GM12878 (cell line): ENCODE measurements at regions not wholly inside any gene's neighbourhood (a gene's known extent, or its start where the extent isn't known, plus 50 kb on each side); places are given as distances from the start of the nearest gene placed in this dataset.

Source experiments
- ATAC-seq: fragments of 200-7000 bp; cut with Tn5 transposase; 3 replicates; pipeline ENCODE4 v1.9.1; 2020; ENCODE audit warnings: mild to moderate bottlenecking, moderate library complexity
- BruUV-seq: library from RNA; stranded (reverse); fragments of 400-500 nt; replicated peaks from 2 replicates; lab custom pipeline; 2021; lab: Mats Ljungman, UMichigan
- CTCF ChIA-PET: fragments of 300-600 bp; sonication (Branson Sonifier 250); formaldehyde crosslinking; extraction: SDS; loops from one replicate; lab custom pipeline; 2021; ENCODE audit warnings: inconsistent platforms; lab: Yijun Ruan, JAX
- POLR2A ChIA-PET: fragments of 350-600 bp; formaldehyde crosslinking; extraction: SDS; loops from one replicate; lab custom pipeline; 2021; ENCODE audit warnings: inconsistent platforms; lab: Charles Lee
- RAD21 ChIA-PET: fragments of 300-600 bp; sonication (Branson Sonifier 250); formaldehyde crosslinking; loops from one replicate; lab custom pipeline; 2023; ENCODE audit warnings: antibody characterized with exemption; ENCODE audit not compliant: unreplicated experiment; lab: Charles Lee
- SMC1A ChIA-PET: fragments of 300-600 bp; sonication (Branson Sonifier 250); formaldehyde crosslinking; loops from one replicate; lab custom pipeline; 2023; ENCODE audit not compliant: unreplicated experiment, uncharacterized antibody; lab: Charles Lee
- DNase-seq: peaks from one replicate; pipeline ENCODE4 v3.0.0-alpha.2; 2011; ENCODE audit warnings: low read depth, low spot score
- FAIRE-seq: peaks from 3 replicates; lab custom pipeline; 2011; peaks lifted over from hg19 to GRCh38; lab: Jason Lieb, UNC
- H2AFZ ChIP-seq: 2 replicates; pipeline ENCODE4 v1.6.0; 2011; ENCODE audit warnings: low read depth, low read length, control low read depth; ENCODE audit not compliant: control insufficient read depth
- H3K27ac ChIP-seq: 2 replicates; pipeline ENCODE4 v1.5.1; 2011; ENCODE audit warnings: control low read depth; ENCODE audit not compliant: control insufficient read depth, insufficient read depth
- H3K27me3 ChIP-seq, 2 experiments: replicated peaks in 1 of 2; 2 replicates each; pipeline versions ENCODE4 v1.6.0 to v1.6.1; 2011; ENCODE audit warnings: low read length in 1 of 2; ENCODE audit not compliant: control insufficient read depth in 2 of 2, insufficient read depth in 2 of 2
- H3K36me3 ChIP-seq, 2 experiments: 2 replicates each; pipeline ENCODE4 v1.5.1; 2011; ENCODE audit warnings: low read length in 1 of 2; ENCODE audit not compliant: control insufficient read depth in 2 of 2, insufficient read depth in 2 of 2
- H3K4me1 ChIP-seq: 2 replicates; pipeline ENCODE4 v1.6.1; 2011; ENCODE audit warnings: mild to moderate bottlenecking, low read length, moderate library complexity, mixed read lengths; ENCODE audit not compliant: control insufficient read depth, insufficient read depth
- H3K4me2 ChIP-seq: 2 replicates; pipeline ENCODE4 v1.6.0; 2011; ENCODE audit warnings: control low read depth; ENCODE audit not compliant: control insufficient read depth, insufficient read depth
- H3K4me3 ChIP-seq: fragments of 200-600 bp; sonication (generic); 2 replicates; pipeline ENCODE4 v1.5.1; 2016
- H3K79me2 ChIP-seq: 2 replicates; pipeline ENCODE4 v1.6.0; 2011; ENCODE audit warnings: low read length; ENCODE audit not compliant: control insufficient read depth, insufficient read depth
- H3K9ac ChIP-seq: 2 replicates; pipeline ENCODE4 v1.8.0; 2011; ENCODE audit warnings: low read length, control low read depth, mixed read lengths; ENCODE audit not compliant: control insufficient read depth, insufficient read depth
- H3K9me3 ChIP-seq: replicated peaks from 3 replicates; pipeline ENCODE4 v1.5.1; 2011; ENCODE audit warnings: mild to moderate bottlenecking, low read length; ENCODE audit not compliant: control insufficient read depth, insufficient read depth
- H4K20me1 ChIP-seq: 2 replicates; pipeline ENCODE4 v1.6.0; 2011; ENCODE audit not compliant: control insufficient read depth, insufficient read depth
- ASH2L ChIP-seq: fragments of 300-600, 200-600 bp; sonication (generic); IDR thresholded peaks from 2 replicates; pipeline ENCODE4 v1.6.1; 2017; ENCODE audit warnings: low read depth, mild to moderate bottlenecking, borderline replicate concordance
- CBX5 ChIP-seq: sonication (generic); IDR thresholded peaks from 2 replicates; pipeline ENCODE4 v1.6.1; 2016; ENCODE audit warnings: low read depth, moderate library complexity, mild to moderate bottlenecking, inconsistent platforms
- EED ChIP-seq: sonication (generic); IDR thresholded peaks from 2 replicates; pipeline ENCODE4 v1.6.1; 2016; ENCODE audit warnings: antibody characterized with exemption, low read depth
- FOS ChIP-seq: IDR thresholded peaks from 3 replicates; pipeline ENCODE4 v1.6.1; 2011; ENCODE audit warnings: borderline replicate concordance; ENCODE audit not compliant: insufficient read length; ENCODE audit errors: extremely low read depth
- IKZF2 ChIP-seq, 2 experiments: fragments of 450-650 bp; IDR thresholded peaks; 2 replicates each; pipeline ENCODE4 v1.6.1; 2017; ENCODE audit warnings: mild to moderate bottlenecking in 2 of 2, moderate library complexity in 2 of 2
- RUNX3 ChIP-seq: IDR thresholded peaks from 2 replicates; pipeline ENCODE4 v1.6.1; 2012; ENCODE audit warnings: low read length, inconsistent platforms
- SIX5 ChIP-seq: IDR thresholded peaks from 2 replicates; pipeline ENCODE4 v1.6.1; 2011; ENCODE audit warnings: mild to moderate bottlenecking, low read depth, low read length, moderate library complexity; ENCODE audit not compliant: severe bottlenecking
- SRF ChIP-seq, 2 experiments: IDR thresholded peaks; 2 replicates each; pipeline ENCODE4 v1.6.1; 2011; ENCODE audit warnings: low read depth in 2 of 2, low read length in 2 of 2, mild to moderate bottlenecking in 1 of 2, moderate library complexity in 1 of 2
- STAT3 ChIP-seq: IDR thresholded peaks from 2 replicates; pipeline ENCODE4 v1.6.1; 2011; ENCODE audit warnings: low read depth, low read length, improper control_type of control experiment
- TBL1XR1 ChIP-seq: IDR thresholded peaks from 2 replicates; pipeline ENCODE4 v1.6.1; 2012; ENCODE audit warnings: low read depth, low read length, improper control_type of control experiment
- ZNF274 ChIP-seq: IDR thresholded peaks from one replicate; pipeline ENCODE4 v1.8.0; 2011; ENCODE audit not compliant: insufficient read length, insufficient read depth
- ZNF384 ChIP-seq: IDR thresholded peaks from 2 replicates; pipeline ENCODE4 v1.6.1; 2012; ENCODE audit warnings: low read depth, mild to moderate bottlenecking, low read length, improper control_type of control experiment, borderline replicate concordance
- WGBS: methylation state at CpG from one replicate; pipeline ENCODE4 v1.1.6; 2016; ENCODE audit warnings: low lambda C conversion rate; ENCODE audit not compliant: insufficient replicate concordance, insufficient coverage; ENCODE audit errors: missing lambda C conversion rate; 5-methylcytosine and 5-hydroxymethylcytosine counted together
- in situ Hi-C: fragments of 300-500 bp; cut with MboI; formaldehyde crosslinking; loops from 9 replicates; pipeline ENCODE4 v1.14.3; 2018; ENCODE audit warnings: mixed read lengths
- intact Hi-C: fragments of 100-400 bp; cut with micrococcal nuclease; formaldehyde crosslinking; loops from one replicate; pipeline ENCODE4 v1.14.2; 2022; ENCODE audit not compliant: unreplicated experiment
- TF ChIP-seq, protein P1 (sequence below): fragments of 450-650 bp; formaldehyde crosslinking; IDR thresholded peaks from 2 replicates; pipeline ENCODE4 v1.4.0; 2022; ENCODE audit warnings: mild to moderate bottlenecking, moderate library complexity

DNA sequence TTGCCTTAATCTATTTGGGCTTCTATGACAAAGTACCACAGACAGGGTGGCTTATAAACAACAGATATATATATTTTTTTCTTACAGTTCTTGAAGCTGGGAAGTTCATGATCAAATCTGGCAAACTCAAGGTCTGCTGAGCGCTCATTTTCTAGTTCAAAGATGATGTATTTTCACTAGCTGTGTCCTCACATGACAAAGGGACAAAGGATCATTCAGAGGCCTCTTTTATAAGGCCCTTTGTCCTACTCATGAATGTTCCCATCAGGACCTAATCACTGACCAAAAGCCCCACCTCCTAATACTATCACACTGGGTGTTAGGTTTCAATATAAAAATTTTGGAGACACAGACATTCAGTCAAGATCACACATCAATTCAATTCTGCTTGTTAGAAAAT, 2025.2 kb downstream of the PCDH7 start:
- ChIA-PET SMC1A (no interaction called here), CTCF (no interaction called here), RAD21 (no interaction called here), POLR2A (no interaction called here)
- H4K20me1 ChIP-seq: no peaks in the 10 kb centered on the region
- H3K27ac ChIP-seq: no peak overlapping the region
- intact Hi-C loops: no loop called here
- H3K36me3 ChIP-seq: no peaks in the 10 kb centered on the region
- H2AFZ ChIP-seq: no peak overlapping the region
- no peaks in the 10 kb centered on the region for H3K4me1 ChIP-seq
- ATAC-seq (no peak), FAIRE-seq (no peak), DNase-seq (no peak)
- no peak overlapping the region for H3K4me3 ChIP-seq
- H3K27me3 ChIP-seq: no peaks in the 10 kb centered on the region
- no peak overlapping the region for H3K4me2 ChIP-seq
- H3K79me2 ChIP-seq: no peaks in the 10 kb centered on the region
- no peak for TF ChIP-seq SIX5
- no peak for TF ChIP-seq ZNF384
- no peak for TF ChIP-seq FOS
- TF ChIP-seq EED: no peak
- no peak for TF ChIP-seq STAT3
- TF ChIP-seq RUNX3: no peak
- no peak for TF ChIP-seq IKZF2 (IDR thresholded peaks at IDR 0.05)
- no peak for TF ChIP-seq TBL1XR1
- no peak for TF ChIP-seq CBX5
- no peak for TF ChIP-seq ZNF274
- no peak for TF ChIP-seq SRF (IDR thresholded peaks at IDR 0.05; ENCODE audit: low read depth in 2 of 2, low read length in 2 of 2)
- TF ChIP-seq ASH2L: no peak
- TF ChIP-seq, protein P1, sequence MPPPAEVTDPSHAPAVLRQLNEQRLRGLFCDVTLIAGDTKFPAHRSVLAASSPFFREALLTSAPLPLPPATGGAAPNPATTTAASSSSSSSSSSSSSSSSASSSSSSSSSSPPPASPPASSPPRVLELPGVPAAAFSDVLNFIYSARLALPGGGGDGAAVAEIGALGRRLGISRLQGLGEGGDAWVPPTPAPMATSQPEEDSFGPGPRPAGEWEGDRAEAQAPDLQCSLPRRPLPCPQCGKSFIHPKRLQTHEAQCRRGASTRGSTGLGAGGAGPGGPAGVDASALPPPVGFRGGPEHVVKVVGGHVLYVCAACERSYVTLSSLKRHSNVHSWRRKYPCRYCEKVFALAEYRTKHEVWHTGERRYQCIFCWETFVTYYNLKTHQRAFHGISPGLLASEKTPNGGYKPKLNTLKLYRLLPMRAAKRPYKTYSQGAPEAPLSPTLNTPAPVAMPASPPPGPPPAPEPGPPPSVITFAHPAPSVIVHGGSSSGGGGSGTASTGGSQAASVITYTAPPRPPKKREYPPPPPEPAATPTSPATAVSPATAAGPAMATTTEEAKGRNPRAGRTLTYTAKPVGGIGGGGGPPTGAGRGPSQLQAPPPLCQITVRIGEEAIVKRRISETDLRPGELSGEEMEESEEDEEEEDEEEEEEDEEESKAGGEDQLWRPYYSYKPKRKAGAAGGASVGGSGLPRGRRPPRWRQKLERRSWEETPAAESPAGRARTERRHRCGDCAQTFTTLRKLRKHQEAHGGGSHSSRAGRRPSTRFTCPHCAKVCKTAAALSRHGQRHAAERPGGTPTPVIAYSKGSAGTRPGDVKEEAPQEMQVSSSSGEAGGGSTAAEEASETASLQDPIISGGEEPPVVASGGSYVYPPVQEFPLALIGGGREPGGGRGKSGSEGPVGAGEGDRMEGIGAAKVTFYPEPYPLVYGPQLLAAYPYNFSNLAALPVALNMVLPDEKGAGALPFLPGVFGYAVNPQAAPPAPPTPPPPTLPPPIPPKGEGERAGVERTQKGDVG (CRISPR knock-in tag): no peak
- no peaks in the 10 kb centered on the region for H3K9me3 ChIP-seq
- in situ Hi-C loops: no loop called here
- no TSS peak for BruUV-seq
- WGBS: 0% methylated on average over 1 of the region's 1 CpG
- H3K9ac ChIP-seq: no peak overlapping the region
